CD4-positive, alpha-beta T cell treated with Interleukin-4 for 4 hours (primary cell): ENCODE measurements at regions not wholly inside any gene's neighbourhood (a gene's known extent, or its start where the extent isn't known, plus 50 kb on each side); places are given as distances from the start of the nearest gene placed in this dataset.

Source experiments
- DNase-seq: peaks from one replicate; pipeline ENCODE4 v3.0.0-alpha.2; 2020

- no peak for DNase-seq
These were observed 613.5 kb downstream of the MBD2 start for GRCh38 chr18:53610957-53611356.

- no peak for DNase-seq
These were observed 617.7 kb downstream of the MBD2 start for GRCh38 chr18:53606792-53607191.

GRCh38 chr18:53605198-53605597 lies 619.3 kb downstream of the MBD2 start:
- DNase-seq, result no peak

- DNase-seq, result no peak
These were observed 621.2 kb downstream of the MBD2 start for GRCh38 chr18:53603276-53603675.

GRCh38 chr18:53601344-53601743 lies 623.1 kb downstream of the MBD2 start:
- DNase-seq, result no peak

GRCh38 chr18:53586923-53587322 lies 637.5 kb downstream of the MBD2 start:
- DNase-seq, result no peak
